Testis (tissue), 2 donors: ENCODE measurements at regions not wholly inside any gene's neighbourhood (a gene's known extent, or its start where the extent isn't known, plus 50 kb on each side); places are given as distances from the start of the nearest gene placed in this dataset.

Experiments
- DNase-seq: peaks from one replicate; pipeline ENCODE4 v3.0.0-alpha.2; 2019
- H3K27ac ChIP-seq, 2 donors: fragments of 200-600 bp; sonication (generic); one replicate each; pipeline ENCODE4 v1.5.1; 2019
- H3K27me3 ChIP-seq: fragments of 200-600 bp; sonication (generic); one replicate; pipeline ENCODE4 v1.5.1; 2019
- H3K36me3 ChIP-seq: fragments of 200-600 bp; sonication (generic); one replicate; pipeline ENCODE4 v1.5.1; 2017; ENCODE audit warnings: low read depth; ENCODE audit errors: missing control alignments
- H3K4me1 ChIP-seq: fragments of 200-600 bp; sonication (generic); one replicate; pipeline ENCODE4 v1.5.1; 2019
- H3K4me3 ChIP-seq, 2 donors: fragments of 200-600 bp; sonication (generic); one replicate each; pipeline ENCODE4 v1.5.1; 2017 to 2019
- H3K9me3 ChIP-seq: fragments of 200-600 bp; sonication (generic); one replicate; pipeline ENCODE4 v1.5.1; 2017
- CTCF ChIP-seq, 3 experiments: fragments of 450-650 bp in 2 of 3; fragments of 200-600 bp in 1 of 3; sonication (generic) in 1 of 3; IDR thresholded peaks; one replicate each; pipeline ENCODE4 v1.5.1; 2016 to 2019; ENCODE audit warnings: antibody characterized with exemption in 3 of 3, mild to moderate bottlenecking in 2 of 3, moderate library complexity in 1 of 3
- POLR2A ChIP-seq: fragments of 450-650 bp; IDR thresholded peaks from one replicate; pipeline ENCODE4 v1.6.1; 2017; ENCODE audit warnings: antibody characterized with exemption, mild to moderate bottlenecking, moderate library complexity
- WGBS, 2 donors: methylation state at CpG; one replicate each; pipeline ENCODE4 v1.1.5; 2018; 5-methylcytosine and 5-hydroxymethylcytosine counted together
- intact Hi-C: fragments of 100-400 bp; cut with DNase I; formaldehyde crosslinking; loops from one replicate; pipeline ENCODE4 v1.15.1; 2023; ENCODE audit warnings: low total_unique reads

- 81 to 90% methylated on average over 2 of the region's 2 CpGs for WGBS, 2 donors
- no peak for DNase-seq
- no peak overlapping the region for H3K4me3 ChIP-seq
- no peak overlapping the region for H3K27ac ChIP-seq
- H3K4me1 ChIP-seq = no peaks in the 10 kb centered on the region
- TF ChIP-seq CTCF (IDR thresholded peaks at IDR 0.05) (no peak), POLR2A (no peak)
- intact Hi-C loops = no loop called here
- H3K36me3 ChIP-seq = no peaks in the 10 kb centered on the region
- H3K27me3 ChIP-seq = no peaks in the 10 kb centered on the region
- no peaks in the 10 kb centered on the region for H3K9me3 ChIP-seq
Observed at GRCh38 chr17:63317166-63317840, 128.8 kb downstream of the CYB561 start.

- TF ChIP-seq CTCF (IDR thresholded peaks at IDR 0.05) = no peak
- no peak for TF ChIP-seq POLR2A
- intact Hi-C loops = no loop called here
- no peak for DNase-seq
- Histone ChIP-seq H3K27me3 (no peaks in the 10 kb centered on the region), H3K4me3 (no peak overlapping the region), H3K9me3 (no peaks in the 10 kb centered on the region), H3K27ac (no peak overlapping the region), H3K4me1 (no peaks in the 10 kb centered on the region), H3K36me3 (no peaks in the 10 kb centered on the region)
- WGBS, 2 donors = 93 to 94% methylated on average over 4 of the region's 4 CpGs
Observed at GRCh38 chr17:63325808-63326207, 120.3 kb downstream of the CYB561 start.

DNA sequence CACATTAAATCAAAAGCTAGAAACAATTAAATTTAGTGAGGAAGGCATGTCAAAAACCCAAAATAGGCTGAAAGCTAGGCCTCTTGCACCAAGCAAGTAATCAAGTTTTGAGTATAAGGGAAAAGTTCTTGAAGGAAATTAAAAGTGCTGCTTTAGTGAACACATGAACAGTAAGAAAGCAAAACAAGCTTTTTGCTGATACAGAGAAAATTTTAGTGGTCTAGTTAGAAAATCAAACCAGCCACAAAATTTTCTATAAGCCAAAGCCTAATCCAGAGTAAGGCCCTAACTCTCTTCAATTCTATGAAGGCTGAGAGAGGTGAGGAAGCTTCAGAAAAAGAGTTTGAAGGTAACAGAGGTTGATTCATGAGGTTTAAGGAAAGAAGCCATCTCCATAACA is 116.2 kb downstream of the CYB561 start:
- no peak overlapping the region for H3K27ac ChIP-seq
- H3K9me3 ChIP-seq = no peaks in the 10 kb centered on the region
- no peaks in the 10 kb centered on the region for H3K27me3 ChIP-seq
- TF ChIP-seq POLR2A = no peak
- TF ChIP-seq CTCF (IDR thresholded peaks at IDR 0.05) = no peak
- no peaks in the 10 kb centered on the region for H3K4me1 ChIP-seq
- no peak for DNase-seq
- intact Hi-C loops = no loop called here
- no peaks in the 10 kb centered on the region for H3K36me3 ChIP-seq
- no peak overlapping the region for H3K4me3 ChIP-seq

GRCh38 chr17:63331301-63332061 is 114.6 kb downstream of the CYB561 start:
- DNase-seq = no peak
- H3K4me1 ChIP-seq = no peaks in the 10 kb centered on the region
- H3K4me3 ChIP-seq = no peak overlapping the region
- no peaks in the 10 kb centered on the region for H3K36me3 ChIP-seq
- TF ChIP-seq POLR2A (no peak), CTCF (IDR thresholded peaks at IDR 0.05) (no peak)
- no peak overlapping the region for H3K27ac ChIP-seq
- no peaks in the 10 kb centered on the region for H3K27me3 ChIP-seq
- H3K9me3 ChIP-seq = no peaks in the 10 kb centered on the region
- intact Hi-C loops = no loop called here
- WGBS, 2 donors = 63 to 66% methylated on average over 8 of the region's 8 CpGs
